Activated naive CD8-positive, alpha-beta T cell treated with anti-CD3 and anti-CD28 coated beads, Interleukin-2, amount 50 U/mL, for 24 hours (primary cell): ENCODE measurements at regions not wholly inside any gene's neighbourhood (a gene's known extent, or its start where the extent isn't known, plus 50 kb on each side); places are given as distances from the start of the nearest gene placed in this dataset.

Experiments
- ATAC-seq: fragments of 150-1000 bp; cut with Tn5 transposase; one replicate; pipeline ENCODE4 v1.10.0; 2021
- DNase-seq: peaks from one replicate; pipeline ENCODE4 v3.0.0; 2021
- H3K27ac Mint-ChIP-seq: one replicate; pipeline ENCODE4 v1.8.0; 2021; ENCODE audit warnings: mild to moderate bottlenecking, mixed read lengths
- H3K27me3 Mint-ChIP-seq: one replicate; pipeline ENCODE4 v1.8.0; 2021; ENCODE audit warnings: mixed read lengths
- H3K36me3 Mint-ChIP-seq: one replicate; pipeline ENCODE4 v1.8.0; 2021; ENCODE audit warnings: low read depth, mixed read lengths
- H3K4me1 Mint-ChIP-seq: one replicate; pipeline ENCODE4 v1.8.0; 2021; ENCODE audit warnings: mixed read lengths
- H3K4me3 Mint-ChIP-seq: one replicate; pipeline ENCODE4 v1.8.0; 2021; ENCODE audit warnings: mild to moderate bottlenecking, moderate library complexity, mixed read lengths
- H3K9me3 Mint-ChIP-seq: one replicate; pipeline ENCODE4 v1.8.0; 2021; ENCODE audit warnings: mixed read lengths

- Mint-ChIP-seq H3K27ac (no peak overlapping the region), H3K27me3 (no peaks in the 10 kb centered on the region), H3K36me3 (no peaks in the 10 kb centered on the region), H3K4me1 (no peaks in the 10 kb centered on the region), H3K9me3 (peaks cover 31% of the 10 kb centered on the region), H3K4me3 (no peak overlapping the region)
- DNase-seq, result no peak
- no peak for ATAC-seq
Measured at GRCh38 chr9:23162789-23163188, 663.3 kb downstream of the ELAVL2 start.

- Mint-ChIP-seq H3K9me3 (peaks cover 13% of the 10 kb centered on the region), H3K27ac (no peak overlapping the region), H3K4me3 (no peak overlapping the region), H3K27me3 (no peaks in the 10 kb centered on the region), H3K36me3 (no peaks in the 10 kb centered on the region), H3K4me1 (no peaks in the 10 kb centered on the region)
- no peak for DNase-seq
- ATAC-seq, result no peak
Measured at GRCh38 chr9:23171479-23171878, 654.6 kb downstream of the ELAVL2 start.

- no peaks in the 10 kb centered on the region for H3K36me3 Mint-ChIP-seq
- no peak overlapping the region for H3K4me3 Mint-ChIP-seq
- no peak for DNase-seq
- H3K4me1 Mint-ChIP-seq, result no peaks in the 10 kb centered on the region
- H3K27ac Mint-ChIP-seq, result no peak overlapping the region
- H3K27me3 Mint-ChIP-seq, result no peaks in the 10 kb centered on the region
- H3K9me3 Mint-ChIP-seq, result peaks cover 13% of the 10 kb centered on the region
- ATAC-seq, result no peak
Measured at GRCh38 chr9:23172206-23172605, 653.8 kb downstream of the ELAVL2 start.

GRCh38 chr9:23172979-23173637, 652.9 kb downstream of the ELAVL2 start:
- ATAC-seq (no peak), DNase-seq (no peak)
- Mint-ChIP-seq H3K9me3 (peaks cover 13% of the 10 kb centered on the region), H3K4me1 (no peaks in the 10 kb centered on the region), H3K27ac (no peak overlapping the region), H3K36me3 (no peaks in the 10 kb centered on the region), H3K4me3 (no peak overlapping the region), H3K27me3 (no peaks in the 10 kb centered on the region)

- ATAC-seq, result no peak
- Mint-ChIP-seq H3K9me3 (no peaks in the 10 kb centered on the region), H3K27me3 (no peaks in the 10 kb centered on the region), H3K4me3 (no peak overlapping the region), H3K4me1 (no peaks in the 10 kb centered on the region), H3K36me3 (no peaks in the 10 kb centered on the region), H3K27ac (no peak overlapping the region)
- no peak for DNase-seq
Measured at GRCh38 chr9:23194281-23194680, 631.8 kb downstream of the ELAVL2 start.

- ATAC-seq (no peak), DNase-seq (no peak)
- no peaks in the 10 kb centered on the region for H3K4me1 Mint-ChIP-seq
- no peaks in the 10 kb centered on the region for H3K27me3 Mint-ChIP-seq
- no peaks in the 10 kb centered on the region for H3K36me3 Mint-ChIP-seq
- H3K27ac Mint-ChIP-seq, result no peak overlapping the region
- H3K4me3 Mint-ChIP-seq, result no peak overlapping the region
- peaks cover 7% of the 10 kb centered on the region for H3K9me3 Mint-ChIP-seq
Measured at GRCh38 chr9:23215688-23216087, 610.4 kb downstream of the ELAVL2 start.

- Mint-ChIP-seq H3K4me3 (no peak overlapping the region), H3K9me3 (peaks cover 11% of the 10 kb centered on the region), H3K27ac (no peak overlapping the region), H3K36me3 (no peaks in the 10 kb centered on the region), H3K27me3 (no peaks in the 10 kb centered on the region), H3K4me1 (no peaks in the 10 kb centered on the region)
- ATAC-seq (no peak), DNase-seq (no peak)
Measured at GRCh38 chr9:23219471-23219870, 606.6 kb downstream of the ELAVL2 start.

GRCh38 chr9:23220171-23220570, 605.9 kb downstream of the ELAVL2 start:
- H3K27me3 Mint-ChIP-seq, result no peaks in the 10 kb centered on the region
- ATAC-seq (no peak), DNase-seq (no peak)
- no peak overlapping the region for H3K27ac Mint-ChIP-seq
- no peaks in the 10 kb centered on the region for H3K4me1 Mint-ChIP-seq
- peaks cover 15% of the 10 kb centered on the region for H3K9me3 Mint-ChIP-seq
- H3K4me3 Mint-ChIP-seq, result no peak overlapping the region
- no peaks in the 10 kb centered on the region for H3K36me3 Mint-ChIP-seq

- Mint-ChIP-seq H3K4me1 (no peaks in the 10 kb centered on the region), H3K27ac (no peak overlapping the region), H3K4me3 (no peak overlapping the region)
Measured at GRCh38 chr9:23220957-23221356, 605.1 kb downstream of the ELAVL2 start.

GRCh38 chr9:23229890-23230317, 596.1 kb downstream of the ELAVL2 start:
- no peaks in the 10 kb centered on the region for H3K4me1 Mint-ChIP-seq

More at GRCh38 chr9:23220957-23221356, 605.1 kb downstream of the ELAVL2 start:
- no peaks in the 10 kb centered on the region for H3K36me3 Mint-ChIP-seq
- H3K9me3 Mint-ChIP-seq, result peaks cover 15% of the 10 kb centered on the region
- ATAC-seq, result no peak
- DNase-seq, result no peak
- no peaks in the 10 kb centered on the region for H3K27me3 Mint-ChIP-seq

GRCh38 chr9:23232831-23233230, 593.2 kb downstream of the ELAVL2 start:
- no peaks in the 10 kb centered on the region for H3K27me3 Mint-ChIP-seq
- no peak overlapping the region for H3K27ac Mint-ChIP-seq
- peaks cover 12% of the 10 kb centered on the region for H3K9me3 Mint-ChIP-seq
- ATAC-seq (no peak), DNase-seq (no peak)
- no peak overlapping the region for H3K4me3 Mint-ChIP-seq
- H3K4me1 Mint-ChIP-seq, result no peaks in the 10 kb centered on the region
- no peaks in the 10 kb centered on the region for H3K36me3 Mint-ChIP-seq

More at GRCh38 chr9:23229890-23230317, 596.1 kb downstream of the ELAVL2 start:
- Mint-ChIP-seq H3K27me3 (no peaks in the 10 kb centered on the region), H3K36me3 (no peaks in the 10 kb centered on the region), H3K9me3 (peaks cover 10% of the 10 kb centered on the region), H3K27ac (no peak overlapping the region), H3K4me3 (no peak overlapping the region)
- DNase-seq, result no peak
- no peak for ATAC-seq

- ATAC-seq (no peak), DNase-seq (no peak)
- no peaks in the 10 kb centered on the region for H3K27me3 Mint-ChIP-seq
- H3K4me3 Mint-ChIP-seq, result no peak overlapping the region
- peaks cover 25% of the 10 kb centered on the region for H3K9me3 Mint-ChIP-seq
- H3K36me3 Mint-ChIP-seq, result no peaks in the 10 kb centered on the region
- no peaks in the 10 kb centered on the region for H3K4me1 Mint-ChIP-seq
- H3K27ac Mint-ChIP-seq, result no peak overlapping the region
Measured at GRCh38 chr9:23243523-23243922, 582.5 kb downstream of the ELAVL2 start.

GRCh38 chr9:23245067-23245466, 581.0 kb downstream of the ELAVL2 start:
- DNase-seq, result no peak
- Mint-ChIP-seq H3K4me3 (no peak overlapping the region), H3K27me3 (no peaks in the 10 kb centered on the region), H3K4me1 (no peaks in the 10 kb centered on the region), H3K9me3 (peaks cover 29% of the 10 kb centered on the region), H3K36me3 (no peaks in the 10 kb centered on the region), H3K27ac (no peak overlapping the region)
- no peak for ATAC-seq

- ATAC-seq, result no peak
- Mint-ChIP-seq H3K36me3 (no peaks in the 10 kb centered on the region), H3K27me3 (no peaks in the 10 kb centered on the region), H3K27ac (no peak overlapping the region), H3K4me3 (no peak overlapping the region), H3K4me1 (no peaks in the 10 kb centered on the region), H3K9me3 (peaks cover 20% of the 10 kb centered on the region)
- no peak for DNase-seq
Measured at GRCh38 chr9:23254404-23255184, 571.4 kb downstream of the ELAVL2 start.

- Mint-ChIP-seq H3K27ac (no peak overlapping the region), H3K4me3 (no peak overlapping the region)
Measured at GRCh38 chr9:23255346-23255745, 570.7 kb downstream of the ELAVL2 start.

More at GRCh38 chr9:23255346-23255745, 570.7 kb downstream of the ELAVL2 start:
- Mint-ChIP-seq H3K36me3 (no peaks in the 10 kb centered on the region), H3K27me3 (no peaks in the 10 kb centered on the region), H3K9me3 (peaks cover 16% of the 10 kb centered on the region), H3K4me1 (no peaks in the 10 kb centered on the region)
- DNase-seq (no peak), ATAC-seq (no peak)
